GM20000 (cell line): ENCODE measurements at regions not wholly inside any gene's neighbourhood (a gene's known extent, or its start where the extent isn't known, plus 50 kb on each side); places are given as distances from the start of the nearest gene placed in this dataset.

Experiments
- DNase-seq: peaks from one replicate; pipeline ENCODE4 v3.0.0; 2012; ENCODE audit warnings: low spot score
- TF ChIP-seq, protein P1 (sequence below): IDR thresholded peaks from 2 replicates; pipeline ENCODE4 v1.5.1; 2012; ENCODE audit warnings: mild to moderate bottlenecking, control low read depth; ENCODE audit errors: extremely low read depth, missing control alignments

DNA sequence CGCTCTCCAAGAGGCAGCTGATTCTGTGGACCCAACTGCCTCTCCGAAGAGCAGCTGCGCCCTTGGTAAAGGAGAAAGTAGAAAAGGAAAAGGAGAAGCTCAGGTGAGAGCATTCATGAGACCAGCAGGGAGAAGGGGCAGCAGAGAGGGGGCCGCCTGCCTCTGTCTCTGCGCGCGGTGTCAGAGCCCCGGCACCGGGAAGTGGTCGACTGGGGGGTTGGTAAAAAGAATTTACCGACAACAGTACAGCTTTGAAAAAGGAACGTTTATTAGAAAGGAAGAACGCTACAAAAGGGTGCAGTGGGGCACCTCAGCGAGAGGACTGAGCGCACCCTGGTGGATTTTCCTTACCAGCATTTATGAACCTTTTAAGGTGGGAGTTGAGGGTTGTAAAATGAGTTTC lies 61.9 kb downstream of the GPR6 start:
- peak; percentile 32 for DNase-seq

GRCh38 chr6:110040716-110041115 lies 62.6 kb downstream of the GPR6 start:
- no peak for DNase-seq
- TF ChIP-seq, protein P1, sequence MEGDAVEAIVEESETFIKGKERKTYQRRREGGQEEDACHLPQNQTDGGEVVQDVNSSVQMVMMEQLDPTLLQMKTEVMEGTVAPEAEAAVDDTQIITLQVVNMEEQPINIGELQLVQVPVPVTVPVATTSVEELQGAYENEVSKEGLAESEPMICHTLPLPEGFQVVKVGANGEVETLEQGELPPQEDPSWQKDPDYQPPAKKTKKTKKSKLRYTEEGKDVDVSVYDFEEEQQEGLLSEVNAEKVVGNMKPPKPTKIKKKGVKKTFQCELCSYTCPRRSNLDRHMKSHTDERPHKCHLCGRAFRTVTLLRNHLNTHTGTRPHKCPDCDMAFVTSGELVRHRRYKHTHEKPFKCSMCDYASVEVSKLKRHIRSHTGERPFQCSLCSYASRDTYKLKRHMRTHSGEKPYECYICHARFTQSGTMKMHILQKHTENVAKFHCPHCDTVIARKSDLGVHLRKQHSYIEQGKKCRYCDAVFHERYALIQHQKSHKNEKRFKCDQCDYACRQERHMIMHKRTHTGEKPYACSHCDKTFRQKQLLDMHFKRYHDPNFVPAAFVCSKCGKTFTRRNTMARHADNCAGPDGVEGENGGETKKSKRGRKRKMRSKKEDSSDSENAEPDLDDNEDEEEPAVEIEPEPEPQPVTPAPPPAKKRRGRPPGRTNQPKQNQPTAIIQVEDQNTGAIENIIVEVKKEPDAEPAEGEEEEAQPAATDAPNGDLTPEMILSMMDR = no peak

More for the DNA sequence above, 61.9 kb downstream of the GPR6 start:
- TF ChIP-seq, protein P1 = peak; percentile 15

DNA sequence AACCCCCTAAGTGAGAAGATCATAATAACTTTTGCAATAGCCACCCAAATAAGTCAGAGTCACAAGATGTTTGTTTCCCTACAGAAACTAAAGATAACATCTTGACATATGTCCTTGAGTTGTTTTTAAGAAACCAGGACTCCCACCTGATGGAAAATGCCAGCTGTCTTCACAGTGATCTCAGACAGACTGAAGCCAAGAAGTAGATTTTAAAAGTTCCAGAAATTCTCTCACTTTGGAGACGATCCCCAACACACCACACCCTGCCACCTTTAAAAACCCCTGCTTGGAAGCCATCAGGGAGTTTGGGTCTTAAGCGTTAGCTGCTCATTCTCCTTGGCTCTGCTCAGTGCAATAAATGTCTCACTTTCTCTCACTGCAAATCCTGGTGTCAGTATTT lies 63.0 kb downstream of the GPR6 start:
- TF ChIP-seq, protein P1 = no peak
- no peak for DNase-seq

DNA sequence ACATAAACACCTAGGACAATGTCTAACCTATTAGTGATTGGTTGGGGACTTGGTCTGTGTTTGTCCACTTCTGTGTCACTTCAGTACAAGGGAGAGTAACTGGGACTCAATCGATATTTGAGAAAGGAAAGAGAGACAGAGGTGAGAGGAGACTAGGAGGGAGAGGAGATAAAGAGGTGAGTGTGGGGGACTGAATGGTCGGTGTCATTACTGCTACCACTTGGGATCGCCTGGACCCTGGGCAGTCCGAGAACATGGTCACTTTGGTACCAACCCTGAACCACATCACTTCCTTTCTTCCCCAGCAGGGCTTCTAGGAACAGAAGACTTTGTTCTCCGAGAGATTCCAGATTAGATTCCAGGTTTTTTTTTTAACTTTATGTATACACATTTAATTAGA lies 63.7 kb downstream of the GPR6 start:
- no peak for DNase-seq
- TF ChIP-seq, protein P1 = no peak

DNA sequence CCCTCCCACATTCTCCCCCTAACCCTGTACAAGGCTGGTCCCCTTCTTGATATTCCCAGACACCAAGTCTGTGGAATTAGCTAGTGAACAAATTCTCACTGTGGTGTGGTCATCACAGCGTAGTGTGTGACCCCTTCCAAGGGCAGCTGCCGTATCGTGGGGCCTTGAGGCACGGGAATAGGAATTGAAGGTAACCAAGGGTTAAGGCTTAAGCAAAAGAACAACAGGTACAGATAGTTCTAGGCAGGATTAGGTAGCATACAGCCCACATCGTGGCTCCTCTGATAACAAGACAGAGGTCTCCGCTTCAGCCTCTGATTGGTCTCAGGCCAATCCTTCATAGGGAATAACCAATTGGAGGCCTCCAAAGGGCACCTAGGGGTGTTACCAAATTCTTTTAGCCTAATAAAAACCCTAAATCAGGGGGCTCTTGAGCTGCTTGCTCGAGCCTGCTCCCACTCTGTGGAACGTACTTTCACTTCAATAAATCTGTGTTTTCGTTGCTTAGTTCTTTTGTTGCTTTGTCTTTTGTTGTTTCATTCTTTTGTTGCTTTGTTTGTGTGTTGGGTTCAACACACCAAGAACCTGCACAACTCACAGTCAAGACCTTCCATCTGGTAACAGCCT lies 64.7 kb downstream of the GPR6 start:
- DNase-seq = no peak
- TF ChIP-seq, protein P1 = no peak

GRCh38 chr6:110043366-110043994 lies 65.4 kb downstream of the GPR6 start:
- no peak for DNase-seq
- TF ChIP-seq, protein P1 = no peak

- TF ChIP-seq, protein P1 = no peak
- DNase-seq = no peak
Measured at GRCh38 chr6:110044096-110044495, 66.0 kb downstream of the GPR6 start.
